Coronary artery (tissue), 2 donors: ENCODE measurements at regions not wholly inside any gene's neighbourhood (a gene's known extent, or its start where the extent isn't known, plus 50 kb on each side); places are given as distances from the start of the nearest gene placed in this dataset.

Experiments
- DNase-seq: peaks from one replicate; pipeline ENCODE4 v3.0.0-alpha.2; 2017; ENCODE audit warnings: low spot score
- H3K27ac ChIP-seq, 2 donors: fragments of 200-600 bp; sonication (generic); one replicate each; pipeline ENCODE4 v1.5.1; 2016 to 2019
- H3K4me3 ChIP-seq: fragments of 200-600 bp; sonication (generic); 2 replicates; pipeline ENCODE4 v1.5.1; 2016; ENCODE audit warnings: mild to moderate bottlenecking, moderate library complexity
- TF ChIP-seq, protein P1 (sequence below): fragments of 200-600 bp; sonication (generic); IDR thresholded peaks from one replicate; pipeline ENCODE4 v1.5.1; 2019; ENCODE audit warnings: antibody characterized with exemption

DNA sequence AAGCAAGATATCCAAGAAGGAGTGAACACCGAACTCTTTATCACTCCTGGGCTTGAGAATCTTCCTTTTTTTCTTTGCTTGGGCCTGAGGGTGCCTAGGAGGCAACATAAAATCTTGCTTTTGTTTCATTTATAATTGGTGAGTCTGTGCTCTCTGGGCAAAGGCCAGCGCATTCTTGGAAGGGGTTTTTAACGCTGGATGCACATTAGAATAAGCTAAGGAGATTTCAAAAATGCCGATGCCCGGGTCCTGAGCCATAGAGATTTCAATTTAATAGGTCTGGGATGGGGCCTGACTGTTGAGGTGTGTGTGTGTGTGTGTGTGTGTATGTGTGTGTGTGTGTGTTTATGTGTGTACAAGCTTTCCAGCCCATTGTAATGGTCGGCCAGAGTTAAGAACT lies 62.0 kb upstream of the SORCS3 start:
- TF ChIP-seq, protein P1, sequence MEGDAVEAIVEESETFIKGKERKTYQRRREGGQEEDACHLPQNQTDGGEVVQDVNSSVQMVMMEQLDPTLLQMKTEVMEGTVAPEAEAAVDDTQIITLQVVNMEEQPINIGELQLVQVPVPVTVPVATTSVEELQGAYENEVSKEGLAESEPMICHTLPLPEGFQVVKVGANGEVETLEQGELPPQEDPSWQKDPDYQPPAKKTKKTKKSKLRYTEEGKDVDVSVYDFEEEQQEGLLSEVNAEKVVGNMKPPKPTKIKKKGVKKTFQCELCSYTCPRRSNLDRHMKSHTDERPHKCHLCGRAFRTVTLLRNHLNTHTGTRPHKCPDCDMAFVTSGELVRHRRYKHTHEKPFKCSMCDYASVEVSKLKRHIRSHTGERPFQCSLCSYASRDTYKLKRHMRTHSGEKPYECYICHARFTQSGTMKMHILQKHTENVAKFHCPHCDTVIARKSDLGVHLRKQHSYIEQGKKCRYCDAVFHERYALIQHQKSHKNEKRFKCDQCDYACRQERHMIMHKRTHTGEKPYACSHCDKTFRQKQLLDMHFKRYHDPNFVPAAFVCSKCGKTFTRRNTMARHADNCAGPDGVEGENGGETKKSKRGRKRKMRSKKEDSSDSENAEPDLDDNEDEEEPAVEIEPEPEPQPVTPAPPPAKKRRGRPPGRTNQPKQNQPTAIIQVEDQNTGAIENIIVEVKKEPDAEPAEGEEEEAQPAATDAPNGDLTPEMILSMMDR = no peak

DNA sequence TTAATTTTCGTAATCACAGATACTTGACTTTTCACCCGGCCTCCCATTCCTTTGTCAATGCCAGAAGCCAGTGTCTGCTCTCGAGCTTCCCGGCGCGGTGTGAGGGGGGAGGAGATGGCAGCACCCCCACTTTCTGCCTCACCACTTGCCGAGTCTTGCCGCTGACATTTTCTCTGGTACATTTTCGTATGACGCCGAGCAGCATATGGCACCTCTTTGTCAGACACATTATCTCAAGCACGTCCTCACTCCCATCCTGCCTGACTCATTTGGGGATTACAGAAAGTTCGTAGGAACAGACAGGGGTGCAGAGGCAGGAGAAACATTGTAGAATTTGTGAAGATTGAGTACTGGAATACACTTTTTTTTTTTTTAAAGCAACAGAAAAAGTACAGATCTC lies 60.8 kb upstream of the SORCS3 start:
- TF ChIP-seq, protein P1 = no peak
- no peak overlapping the region for H3K27ac ChIP-seq
- H3K4me3 ChIP-seq = peak overlapping the region; percentile 56
- no peak for DNase-seq

More for the DNA sequence above, 62.0 kb upstream of the SORCS3 start:
- Histone ChIP-seq H3K27ac (no peak overlapping the region), H3K4me3 (no peak overlapping the region)
- DNase-seq = no peak

DNA sequence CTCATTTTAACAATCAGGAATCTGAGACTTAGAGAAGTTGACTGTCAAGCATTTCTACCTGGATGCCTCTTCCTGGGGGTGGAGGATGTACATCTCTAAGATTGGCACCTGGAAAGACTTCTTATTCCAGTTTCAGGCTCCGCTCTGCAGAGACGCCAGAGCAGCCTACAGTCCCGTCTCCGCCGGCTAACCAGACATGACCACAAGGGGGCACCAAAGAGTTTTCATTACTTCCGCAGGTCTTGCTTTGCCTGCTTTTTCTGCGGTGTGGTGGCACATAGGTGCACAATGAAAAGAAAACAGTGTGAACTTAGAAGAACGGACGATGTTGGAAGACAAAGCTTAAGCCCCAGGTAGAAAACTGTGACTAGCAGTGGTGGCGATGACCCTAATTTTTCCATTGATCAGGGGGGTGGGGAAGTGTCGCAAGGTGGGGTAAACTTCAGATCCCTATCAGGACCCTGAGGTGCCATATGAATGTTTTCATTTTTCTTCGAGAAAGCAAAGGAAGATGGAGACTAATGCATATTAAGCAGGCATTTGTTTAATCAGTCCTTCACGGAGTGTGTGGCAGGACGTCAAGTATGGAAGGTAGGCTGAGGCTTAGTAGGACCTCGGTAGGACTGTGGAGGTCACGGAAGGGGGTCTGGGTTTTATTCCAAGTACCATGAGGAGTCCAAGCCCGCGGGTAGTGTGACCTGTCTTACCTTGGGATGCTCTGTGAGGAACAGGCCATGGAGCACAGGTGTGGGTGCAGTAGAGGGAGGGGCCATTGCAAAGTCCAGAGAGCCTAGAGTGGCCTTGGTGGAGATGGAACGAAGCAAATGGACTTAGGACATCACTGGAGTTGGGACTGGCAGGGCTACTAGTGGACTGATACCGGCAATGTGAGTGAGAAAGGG lies 60.1 kb upstream of the SORCS3 start:
- Histone ChIP-seq H3K27ac (no peak overlapping the region), H3K4me3 (peak overlapping the region; percentile 56)
- DNase-seq = no peak
- TF ChIP-seq, protein P1 = peak; percentile 64

DNA sequence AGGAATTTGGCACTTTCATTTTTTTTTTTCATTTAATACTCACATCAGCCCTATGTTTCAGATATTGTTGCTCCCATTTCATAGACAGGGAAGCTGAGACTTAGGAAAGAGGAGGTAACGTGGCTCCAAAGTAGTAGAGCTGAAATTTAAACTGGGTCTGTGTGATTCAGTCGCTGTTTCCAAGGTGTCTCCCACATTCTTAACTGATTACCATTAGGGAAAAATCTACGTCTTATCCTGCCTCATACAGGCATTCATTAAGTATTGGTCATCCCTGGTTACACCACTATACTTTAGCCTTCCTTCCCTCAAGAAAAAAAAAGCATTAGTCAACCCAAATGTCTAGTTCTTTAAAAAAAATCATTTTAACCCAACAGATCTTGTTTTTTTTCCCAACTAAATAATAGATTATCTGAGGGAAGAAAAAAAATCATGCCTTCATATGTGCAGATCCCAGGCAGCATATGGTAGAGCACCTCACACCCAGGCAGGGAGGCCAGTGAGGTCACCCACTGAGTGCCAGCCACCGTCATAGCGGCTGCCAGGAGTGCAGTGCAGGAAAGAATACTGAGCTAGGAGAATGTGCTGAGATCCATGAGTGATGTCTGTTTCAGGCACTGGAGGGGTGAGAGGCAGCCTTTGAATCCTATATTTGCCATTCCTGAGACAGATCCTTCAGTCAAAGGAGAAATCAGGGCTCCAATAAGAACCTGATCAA lies 59.0 kb upstream of the SORCS3 start:
- no peak for DNase-seq
- Histone ChIP-seq H3K4me3 (no peak overlapping the region), H3K27ac (no peak overlapping the region)
- TF ChIP-seq, protein P1 = no peak

DNA sequence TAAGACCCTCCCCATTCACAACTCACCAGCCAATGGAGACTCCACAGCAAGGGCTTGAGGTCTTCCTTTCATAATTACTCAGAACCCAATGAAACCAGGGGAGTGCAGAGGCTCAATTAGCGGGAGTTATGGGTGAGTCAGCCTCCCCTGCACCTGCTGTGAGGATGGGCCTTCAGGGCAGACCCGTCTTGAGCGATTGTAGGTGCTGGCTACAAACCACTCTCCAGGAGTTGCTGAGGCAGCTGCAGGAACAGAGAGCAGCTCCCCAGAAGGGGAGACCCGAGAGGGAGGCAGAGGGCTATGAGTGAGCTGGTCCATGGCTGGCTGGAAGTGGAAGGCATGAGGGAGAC lies 58.5 kb upstream of the SORCS3 start:
- no peak for DNase-seq
- TF ChIP-seq, protein P1 = no peak
- no peak overlapping the region for H3K27ac ChIP-seq
- no peak overlapping the region for H3K4me3 ChIP-seq

DNA sequence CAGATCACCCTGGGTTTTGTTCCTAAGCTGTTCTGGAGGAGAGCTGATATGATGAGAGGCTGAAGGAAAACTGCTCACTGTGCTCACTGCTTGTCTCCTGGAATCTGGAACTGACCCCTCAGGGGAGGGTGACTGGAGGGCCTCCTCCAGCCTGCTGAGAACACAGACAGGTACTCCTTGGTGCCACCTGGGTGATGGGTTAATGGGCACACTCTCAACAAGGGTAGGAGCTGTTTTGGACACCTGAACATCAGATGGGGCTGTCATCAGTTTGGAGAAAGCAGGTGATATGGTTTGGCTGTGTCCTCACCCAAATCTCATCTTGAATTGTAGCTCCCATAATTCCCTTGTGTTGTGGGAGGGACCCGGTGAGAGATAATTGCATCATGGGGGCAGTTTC lies 58.1 kb upstream of the SORCS3 start:
- H3K27ac ChIP-seq = no peak overlapping the region
- DNase-seq = no peak
- TF ChIP-seq, protein P1 = no peak
- no peak overlapping the region for H3K4me3 ChIP-seq

DNA sequence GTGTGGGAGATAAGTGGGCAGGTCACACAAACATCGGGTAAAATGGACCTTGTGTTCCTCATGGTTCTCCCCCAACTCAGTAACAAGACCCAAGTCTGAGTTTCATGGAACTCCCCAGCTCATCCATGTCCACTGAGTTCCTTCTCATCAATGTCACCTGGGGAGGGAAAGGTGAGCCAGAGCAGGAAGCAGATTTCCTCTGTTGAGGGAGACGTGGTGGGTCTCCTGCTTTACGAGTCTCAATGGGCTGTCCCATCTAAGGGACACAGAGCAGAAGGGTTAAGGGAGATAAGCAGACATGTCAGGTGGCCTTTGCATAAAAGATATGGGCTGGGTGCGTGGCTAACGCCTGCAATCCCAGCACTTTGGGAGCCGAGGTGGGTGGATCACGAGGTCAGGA lies 56.5 kb upstream of the SORCS3 start:
- H3K27ac ChIP-seq = no peak overlapping the region
- DNase-seq = no peak
- no peak overlapping the region for H3K4me3 ChIP-seq
- TF ChIP-seq, protein P1 = no peak
